ENCODE measurements at regions not wholly inside any gene's neighbourhood (a gene's known extent, or its start where the extent isn't known, plus 50 kb on each side); places are given as distances from the start of the nearest gene placed in this dataset.

GRCh38 chr11:69403556-69404215 is 77.8 kb upstream of the LINC01488 start:
- no peak for TF ChIP-seq CTCF (IDR thresholded peaks at IDR 0.05; ENCODE audit: low read depth, low read length)
- H3K27ac ChIP-seq = no peak overlapping the region
- no peaks in the 10 kb centered on the region for H3K9me3 ChIP-seq (ENCODE audit: low read depth)
- no peak for DNase-seq (ENCODE audit: low read depth in 1 of 2, low spot score in 1 of 2)
- H3K4me1 ChIP-seq (ENCODE audit: low read depth) = peaks cover 11% of the 10 kb centered on the region
- H3K36me3 ChIP-seq = no peaks in the 10 kb centered on the region
- no peaks in the 10 kb centered on the region for H3K27me3 ChIP-seq
- H3K4me3 ChIP-seq = no peak overlapping the region

- Histone ChIP-seq H3K4me1 (ENCODE audit: low read depth) (peaks cover 10% of the 10 kb centered on the region), H3K36me3 (no peaks in the 10 kb centered on the region), H3K4me3 (no peak overlapping the region), H3K27ac (no peak overlapping the region), H3K9me3 (ENCODE audit: low read depth) (no peaks in the 10 kb centered on the region), H3K27me3 (no peaks in the 10 kb centered on the region)
- DNase-seq (ENCODE audit: low read depth in 1 of 2, low spot score in 1 of 2) = no peak
- TF ChIP-seq CTCF (IDR thresholded peaks at IDR 0.05; ENCODE audit: low read depth, low read length) = no peak
These were observed 75.4 kb upstream of the LINC01488 start for GRCh38 chr11:69406060-69406459.

GRCh38 chr11:69409812-69410645 is 71.4 kb upstream of the LINC01488 start:
- Histone ChIP-seq H3K36me3 (no peaks in the 10 kb centered on the region), H3K27ac (no peak overlapping the region), H3K27me3 (no peaks in the 10 kb centered on the region), H3K4me1 (ENCODE audit: low read depth) (no peaks in the 10 kb centered on the region), H3K9me3 (ENCODE audit: low read depth) (no peaks in the 10 kb centered on the region), H3K4me3 (no peak overlapping the region)
- TF ChIP-seq CTCF (IDR thresholded peaks at IDR 0.05; ENCODE audit: low read depth, low read length) = no peak
- DNase-seq (ENCODE audit: low read depth in 1 of 2, low spot score in 1 of 2) = no peak

- Histone ChIP-seq H3K9me3 (ENCODE audit: low read depth) (no peaks in the 10 kb centered on the region), H3K4me3 (no peak overlapping the region), H3K27me3 (no peaks in the 10 kb centered on the region), H3K36me3 (no peaks in the 10 kb centered on the region), H3K27ac (no peak overlapping the region), H3K4me1 (ENCODE audit: low read depth) (no peaks in the 10 kb centered on the region)
- no peak for DNase-seq (ENCODE audit: low read depth in 1 of 2, low spot score in 1 of 2)
- TF ChIP-seq CTCF (IDR thresholded peaks at IDR 0.05; ENCODE audit: low read depth, low read length) = no peak
These were observed 70.1 kb upstream of the LINC01488 start for GRCh38 chr11:69411257-69411924.

- Histone ChIP-seq H3K27ac (no peak overlapping the region), H3K4me1 (ENCODE audit: low read depth) (no peaks in the 10 kb centered on the region), H3K36me3 (no peaks in the 10 kb centered on the region), H3K9me3 (ENCODE audit: low read depth) (no peaks in the 10 kb centered on the region), H3K4me3 (no peak overlapping the region), H3K27me3 (no peaks in the 10 kb centered on the region)
- TF ChIP-seq CTCF (IDR thresholded peaks at IDR 0.05; ENCODE audit: low read depth, low read length) = no peak
- DNase-seq (ENCODE audit: low read depth in 1 of 2, low spot score in 1 of 2) = no peak
These were observed 68.3 kb upstream of the LINC01488 start for GRCh38 chr11:69413015-69413801.

Data from cardiac muscle cell (in vitro differentiated cells and primary cell).